Sigmoid colon (tissue), 6 donors: ENCODE measurements at regions not wholly inside any gene's neighbourhood (a gene's known extent, or its start where the extent isn't known, plus 50 kb on each side); places are given as distances from the start of the nearest gene placed in this dataset.

Source experiments
- DNase-seq: peaks from one replicate; pipeline ENCODE4 v3.0.0-alpha.2; 2019
- H3K27ac ChIP-seq, 4 donors: fragments of 200-600 bp; sonication (generic); one replicate each; pipeline ENCODE4 v1.5.1; 2016 to 2019; ENCODE audit warnings: mild to moderate bottlenecking in 1 of 4
- H3K27me3 ChIP-seq, 3 donors: fragments of 200-600 bp; sonication (generic); one replicate each; pipeline ENCODE4 v1.5.1; 2019; ENCODE audit warnings: mild to moderate bottlenecking in 1 of 3
- H3K36me3 ChIP-seq, 4 donors: fragments of 200-600 bp; sonication (generic); one replicate each; pipeline ENCODE4 v1.5.1; 2016 to 2019
- H3K4me1 ChIP-seq, 4 donors: fragments of 200-600 bp; sonication (generic); one replicate each; pipeline ENCODE4 v1.5.1; 2017 to 2019
- H3K4me3 ChIP-seq, 4 donors: fragments of 200-600 bp; sonication (generic); one replicate each; pipeline ENCODE4 v1.5.1; 2017 to 2019; ENCODE audit warnings: mild to moderate bottlenecking in 2 of 4, moderate library complexity in 1 of 4
- H3K9me3 ChIP-seq, 4 donors: fragments of 200-600 bp in 3 of 4; sonication (generic) in 3 of 4; one replicate each; pipeline versions ENCODE4 v1.5.1 to v1.6.1; 2013 to 2019
- CTCF ChIP-seq, 4 experiments: fragments of 450-650 bp in 3 of 4; fragments of 200-600 bp in 1 of 4; IDR thresholded peaks; one replicate each; pipeline ENCODE4 v1.5.1; 2016 to 2019; ENCODE audit warnings: antibody characterized with exemption in 4 of 4, mild to moderate bottlenecking in 3 of 4, moderate library complexity in 2 of 4
- EP300 ChIP-seq, 4 donors: sonication (generic); formaldehyde crosslinking; IDR thresholded peaks; one replicate each; pipeline ENCODE4 v1.6.1; 2017; ENCODE audit warnings: antibody characterized with exemption in 4 of 4
- POLR2A ChIP-seq, 2 donors: fragments of 450-650 bp; IDR thresholded peaks; one replicate each; pipeline ENCODE4 v1.6.1; 2016; ENCODE audit warnings: antibody characterized with exemption in 2 of 2, mild to moderate bottlenecking in 2 of 2, moderate library complexity in 2 of 2
- POLR2AphosphoS5 ChIP-seq, 4 donors: sonication (generic); formaldehyde crosslinking; IDR thresholded peaks; one replicate each; pipeline ENCODE4 v1.6.1; 2017; ENCODE audit warnings: antibody characterized with exemption in 4 of 4
- WGBS, 2 donors: extraction: QIAGEN DNeasy Blood & Tissue Kit; methylation state at CpG; one replicate each; pipeline ENCODE4 v1.1.7; 2013; 5-methylcytosine and 5-hydroxymethylcytosine counted together
- intact Hi-C: fragments of 100-400 bp; cut with DNase I; formaldehyde crosslinking; loops from one replicate; pipeline ENCODE4 v1.15.1; 2023
- donor health status: healthy with polysubstance abuse.
- donor health status: healthy.

DNA sequence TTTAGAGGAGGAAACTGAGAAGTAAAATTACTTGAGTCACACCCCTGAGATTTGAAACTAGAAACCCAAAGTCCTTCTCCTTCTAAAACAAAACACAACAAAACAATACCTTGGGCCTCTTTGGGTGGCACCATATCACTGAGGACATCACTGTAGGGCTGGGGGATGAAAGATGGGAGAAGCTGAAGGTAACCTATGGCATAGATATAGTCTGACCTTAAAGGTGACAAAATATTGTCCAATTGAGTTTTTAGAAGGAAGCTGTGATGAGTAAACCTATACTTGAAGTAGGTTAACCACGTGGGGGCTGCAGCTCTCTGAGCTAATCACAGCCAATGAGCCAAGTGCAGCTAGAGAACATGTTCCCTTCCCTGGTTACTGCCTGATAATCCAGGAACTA lies 167.4 kb upstream of the CD180 start:
- DNase-seq, result no peak
- 75 to 76% methylated on average over 1 of the region's 1 CpG for WGBS, 2 donors

GRCh38 chr5:67363180-67363709 lies 166.6 kb upstream of the CD180 start:
- DNase-seq, result no peak
- Histone ChIP-seq H3K9me3 (no peaks in the 10 kb centered on the region), H3K27me3 (no peaks in the 10 kb centered on the region), H3K36me3 (no peaks in the 10 kb centered on the region), H3K27ac (no peak overlapping the region), H3K4me3 (no peak overlapping the region), H3K4me1 (peaks cover 0 to 24% (median 11%) of the 10 kb centered on the region in 4 donors)
- WGBS, 2 donors, result 93 to 95% methylated on average over 5 of the region's 5 CpGs
- no peak for TF ChIP-seq POLR2A (IDR thresholded peaks at IDR 0.05)
- no peak for TF ChIP-seq POLR2AphosphoS5 (IDR thresholded peaks at IDR 0.05)
- TF ChIP-seq CTCF (IDR thresholded peaks at IDR 0.05), result no peak
- TF ChIP-seq EP300 (IDR thresholded peaks at IDR 0.05), result no peak
- intact Hi-C loops, result no loop called here

More for the DNA sequence above, 167.4 kb upstream of the CD180 start:
- Histone ChIP-seq H3K27me3 (no peaks in the 10 kb centered on the region), H3K4me3 (no peak overlapping the region), H3K9me3 (no peaks in the 10 kb centered on the region), H3K27ac (no peak overlapping the region), H3K4me1 (peaks cover 0 to 24% (median 11%) of the 10 kb centered on the region in 4 donors), H3K36me3 (no peaks in the 10 kb centered on the region)
- intact Hi-C loops, result no loop called here
- TF ChIP-seq POLR2AphosphoS5 (IDR thresholded peaks at IDR 0.05) (no peak), POLR2A (IDR thresholded peaks at IDR 0.05) (no peak), EP300 (IDR thresholded peaks at IDR 0.05) (no peak), CTCF (IDR thresholded peaks at IDR 0.05) (no peak)

- TF ChIP-seq POLR2AphosphoS5 (IDR thresholded peaks at IDR 0.05) (no peak), CTCF (IDR thresholded peaks at IDR 0.05) (no peak), EP300 (IDR thresholded peaks at IDR 0.05) (no peak), POLR2A (IDR thresholded peaks at IDR 0.05) (no peak)
- WGBS, 2 donors, result 87 to 89% methylated on average over 6 of the region's 6 CpGs
- Histone ChIP-seq H3K27me3 (no peaks in the 10 kb centered on the region), H3K36me3 (no peaks in the 10 kb centered on the region), H3K27ac (peak overlapping the region in 2 of 4 donors; percentile 1 to 31), H3K4me1 (peaks cover 0 to 23% (median 11%) of the 10 kb centered on the region in 4 donors), H3K9me3 (no peaks in the 10 kb centered on the region), H3K4me3 (no peak overlapping the region)
- no peak for DNase-seq
- intact Hi-C loops, result no loop called here
Measured at GRCh38 chr5:67361932-67362729, 165.5 kb upstream of the CD180 start.

- no peak for DNase-seq
- H3K4me1 ChIP-seq, result peaks cover 0 to 18% (median 10%) of the 10 kb centered on the region in 4 donors
- no peak for TF ChIP-seq POLR2AphosphoS5 (IDR thresholded peaks at IDR 0.05)
- TF ChIP-seq EP300 (IDR thresholded peaks at IDR 0.05), result no peak
- no peak for TF ChIP-seq CTCF (IDR thresholded peaks at IDR 0.05)
- WGBS, 2 donors, result 68 to 88% methylated on average over 3 of the region's 3 CpGs
- no peak overlapping the region for H3K4me3 ChIP-seq
- no peak overlapping the region for H3K27ac ChIP-seq
- intact Hi-C loops, result no loop called here
- H3K9me3 ChIP-seq, result no peaks in the 10 kb centered on the region
- no peaks in the 10 kb centered on the region for H3K27me3 ChIP-seq
- no peaks in the 10 kb centered on the region for H3K36me3 ChIP-seq
Measured at GRCh38 chr5:67360047-67360446, 163.4 kb upstream of the CD180 start.
